RPMI7951 (cell line): ENCODE measurements at regions not wholly inside any gene's neighbourhood (a gene's known extent, or its start where the extent isn't known, plus 50 kb on each side); places are given as distances from the start of the nearest gene placed in this dataset.
"Not testable (repeated sequence)": the region's sequence is repeated elsewhere in the genome, so short reads cannot be mapped to it uniquely, and the experiment has no call there.

Experiments
- DNase-seq: peaks from one replicate; pipeline ENCODE4 v3.0.0-alpha.2; 2012; ENCODE audit warnings: low read depth

- DNase-seq = no peak
Observed at GRCh38 chr4:188658958-188659522, 519.8 kb downstream of the TRIML1 start.

- DNase-seq = peak; percentile 42
Observed at GRCh38 chr4:188660796-188661195, 521.6 kb downstream of the TRIML1 start.

DNA sequence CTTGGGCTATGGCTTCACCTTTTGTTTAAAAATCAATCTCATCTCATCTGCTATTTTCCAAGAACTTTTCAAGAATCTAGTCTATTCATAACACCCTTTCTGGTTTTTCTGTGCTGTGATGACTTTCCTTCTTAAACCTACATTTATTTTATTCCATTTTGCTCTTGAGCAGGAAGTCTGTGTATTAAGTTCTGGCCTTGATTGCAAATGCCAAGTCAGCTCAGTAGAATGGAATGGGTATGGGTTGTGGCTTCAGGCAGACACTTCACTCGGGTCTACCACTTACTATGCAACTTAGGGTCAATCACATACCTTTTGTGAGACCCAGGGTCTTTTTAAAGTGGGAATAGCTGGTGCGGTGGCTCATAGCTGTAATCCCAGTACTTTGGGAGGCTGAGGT, 522.3 kb downstream of the TRIML1 start:
- no peak for DNase-seq

DNA sequence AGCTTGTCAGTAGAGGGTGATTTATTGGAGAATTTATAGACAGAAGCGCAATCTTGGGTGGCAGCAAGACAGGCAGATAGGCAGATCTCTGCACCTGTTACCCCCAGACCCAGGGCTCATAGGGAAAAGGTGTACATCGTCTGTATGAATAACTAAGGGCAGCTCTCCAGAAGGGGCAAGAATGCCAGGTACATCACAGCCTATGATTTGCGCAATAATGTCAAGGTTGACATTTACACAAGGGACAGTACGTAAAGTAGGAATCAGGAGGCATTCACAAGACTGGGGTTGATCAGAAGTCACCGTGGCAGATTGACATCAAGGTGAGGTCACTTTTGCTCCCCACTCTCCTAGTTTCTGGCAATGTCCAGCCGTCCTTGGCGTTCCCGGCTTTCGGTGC, 524.1 kb downstream of the TRIML1 start:
- no peak for DNase-seq

- no peak for DNase-seq
Observed at GRCh38 chr4:188665491-188666457, 526.5 kb downstream of the TRIML1 start.

DNA sequence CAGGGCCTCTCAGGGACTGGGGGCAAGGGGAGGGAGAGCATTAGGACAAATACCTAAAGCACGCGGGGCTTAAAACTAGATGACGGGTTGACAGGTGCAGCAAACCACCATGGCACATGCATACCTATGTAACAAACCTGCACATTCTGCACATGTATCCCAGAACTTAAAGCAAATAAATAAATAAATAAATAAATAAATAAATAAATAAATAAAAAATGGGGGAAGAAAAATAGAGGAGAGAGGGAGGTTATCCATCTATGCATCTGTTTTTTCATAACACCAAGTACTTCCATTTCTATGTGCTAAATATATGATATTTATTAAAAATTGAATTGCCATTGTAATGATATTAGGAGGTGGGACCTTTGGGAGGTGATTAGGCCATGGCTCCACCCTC, 539.5 kb downstream of the TRIML1 start:
- DNase-seq = not testable (repeated sequence)

- no peak for DNase-seq
Observed at GRCh38 chr4:188680004-188680666, 540.9 kb downstream of the TRIML1 start.

DNA sequence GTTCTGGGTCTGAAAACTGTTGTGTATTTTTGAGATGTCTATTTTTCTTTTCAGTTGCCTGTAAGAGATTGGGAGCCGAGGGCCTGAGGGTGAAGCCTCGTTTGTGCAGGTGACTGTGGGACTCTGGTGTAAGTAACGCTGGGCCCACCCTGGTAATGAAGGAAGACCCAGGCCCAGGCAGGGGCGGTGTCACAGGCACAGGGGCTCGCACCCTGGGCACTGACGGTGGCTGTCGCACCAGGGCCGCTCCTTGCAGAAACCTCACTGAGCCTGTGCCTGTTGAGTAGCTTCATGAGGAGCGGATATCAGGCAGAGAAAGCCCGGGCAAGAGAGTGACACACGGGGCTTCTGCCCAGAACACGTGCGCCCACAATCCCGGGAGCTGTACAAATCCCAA, 541.4 kb downstream of the TRIML1 start:
- DNase-seq = no peak

GRCh38 chr4:188682321-188682720, 543.1 kb downstream of the TRIML1 start:
- DNase-seq = no peak

- no peak for DNase-seq
Observed at GRCh38 chr4:188683571-188683970, 544.3 kb downstream of the TRIML1 start.

DNA sequence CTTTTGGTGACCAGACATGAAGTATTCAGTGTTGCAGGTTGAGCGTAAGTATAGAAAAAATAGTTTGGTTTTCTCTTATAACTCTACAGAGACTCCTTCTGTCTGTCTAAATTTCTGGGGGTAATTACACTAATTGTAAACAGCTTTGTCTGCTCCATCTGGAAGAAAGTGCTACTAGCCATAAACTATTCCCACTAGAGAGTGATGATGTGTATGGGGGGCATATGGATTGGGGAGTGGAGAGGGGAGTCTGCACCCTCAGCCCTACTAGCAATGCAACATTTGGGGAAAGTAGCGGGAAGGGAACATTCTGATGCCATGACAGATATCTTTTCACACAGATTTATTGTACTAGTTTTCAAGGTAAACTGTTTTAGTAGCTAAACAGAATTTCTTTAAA, 549.7 kb downstream of the TRIML1 start:
- DNase-seq = no peak

DNA sequence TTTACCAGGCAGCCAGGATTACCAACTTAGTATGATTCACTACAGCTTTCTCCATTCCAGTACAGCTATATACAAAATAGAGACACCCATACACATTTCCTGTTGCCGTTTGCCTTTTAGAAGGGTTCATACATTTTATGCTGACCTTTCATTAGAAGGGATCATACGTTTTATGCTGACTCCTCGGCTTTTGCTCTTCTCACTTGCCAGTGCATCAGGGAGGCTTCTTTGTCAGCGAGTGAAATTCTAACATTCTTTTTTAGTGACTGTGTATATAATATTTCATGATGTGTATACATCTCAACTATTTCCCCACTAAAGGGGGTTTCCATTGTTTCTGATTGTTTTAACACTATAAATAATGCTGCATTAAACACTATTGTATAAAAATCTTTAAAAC, 552.6 kb downstream of the TRIML1 start:
- DNase-seq = no peak

- DNase-seq = no peak
Observed at GRCh38 chr4:188695261-188695660, 556.0 kb downstream of the TRIML1 start.

- no peak for DNase-seq
Observed at GRCh38 chr4:188697243-188697642, 558.0 kb downstream of the TRIML1 start.

DNA sequence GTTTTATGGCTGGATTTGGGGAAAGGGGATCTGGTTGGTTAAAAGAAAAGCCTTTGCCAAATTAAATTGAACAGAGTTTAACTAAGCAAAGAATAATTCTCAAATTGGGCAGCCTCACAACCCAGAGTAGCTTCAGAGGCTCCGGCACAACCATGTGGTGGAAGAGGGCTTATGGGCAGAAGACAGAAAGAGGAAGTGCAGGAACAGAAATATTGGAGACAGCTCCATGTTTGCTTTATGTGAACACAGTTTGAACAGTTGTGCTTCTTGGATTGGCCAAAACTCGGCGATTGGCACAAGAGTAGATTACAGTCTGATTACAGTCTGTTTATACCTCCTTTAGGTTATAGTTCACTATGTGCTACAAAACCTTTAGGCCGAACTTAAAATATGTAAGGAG, 562.7 kb downstream of the TRIML1 start:
- no peak for DNase-seq

- no peak for DNase-seq
Observed at GRCh38 chr4:188704288-188704687, 565.0 kb downstream of the TRIML1 start.

DNA sequence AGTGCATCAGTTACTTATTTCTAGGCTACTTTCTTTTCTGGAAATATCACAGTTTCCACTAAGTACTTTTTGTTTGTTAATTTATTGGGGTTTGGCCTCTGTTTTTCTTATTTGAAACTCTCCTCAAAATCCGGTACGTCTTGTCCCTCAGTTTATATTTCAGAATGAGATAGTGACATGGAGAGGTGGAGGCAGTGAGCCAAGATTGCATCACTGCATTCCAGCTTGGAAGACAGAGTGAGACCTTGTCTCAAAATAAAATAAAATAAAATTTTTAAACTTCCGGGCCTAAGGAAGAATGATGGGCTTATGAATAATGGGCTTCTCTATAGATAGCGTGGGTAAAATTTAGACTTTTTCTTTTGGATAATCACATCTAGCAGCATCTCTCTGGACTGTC, 567.8 kb downstream of the TRIML1 start:
- no peak for DNase-seq

GRCh38 chr4:188714501-188714900, 575.3 kb downstream of the TRIML1 start:
- no peak for DNase-seq

GRCh38 chr4:188714907-188715306, 575.7 kb downstream of the TRIML1 start:
- peak; percentile 3 for DNase-seq

DNA sequence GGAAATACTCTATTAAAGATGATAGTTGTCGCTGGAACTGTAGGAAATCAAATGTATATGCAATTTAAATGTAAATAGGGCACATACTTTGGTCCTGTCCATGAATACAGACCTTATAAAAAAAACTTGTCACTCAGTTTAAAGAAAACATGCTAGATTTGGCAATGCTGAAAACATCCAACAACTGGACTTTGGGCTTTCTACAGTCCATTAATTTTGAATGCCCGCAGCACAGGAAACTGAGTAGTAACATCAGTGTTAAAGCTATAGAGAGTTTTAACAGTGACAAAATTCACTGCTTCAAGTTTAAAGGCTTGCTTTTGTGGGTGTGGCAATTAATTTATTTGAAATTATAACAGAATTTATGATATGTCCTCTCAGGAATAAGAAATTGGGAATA, 578.4 kb downstream of the TRIML1 start:
- no peak for DNase-seq

DNA sequence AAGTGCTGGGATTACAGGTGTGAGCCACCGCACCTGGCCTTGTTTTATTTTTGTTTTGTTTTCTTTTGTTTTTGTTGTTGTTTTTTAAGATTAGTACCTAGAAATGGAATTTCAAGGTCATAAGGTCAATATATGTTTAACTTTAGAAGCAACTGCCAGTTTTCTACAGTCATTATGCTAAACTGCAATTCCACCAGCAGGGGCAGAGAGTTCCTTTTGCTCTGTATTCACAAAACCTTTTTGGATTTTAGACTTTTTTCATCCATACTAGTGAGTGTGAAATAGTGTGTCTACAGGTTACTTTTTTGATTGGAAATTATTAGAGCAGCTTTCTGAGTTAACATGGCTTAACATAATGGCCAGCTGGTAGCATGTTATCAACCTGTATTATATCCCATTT, 580.6 kb downstream of the TRIML1 start:
- DNase-seq = no peak

GRCh38 chr4:188722911-188723310, 583.7 kb downstream of the TRIML1 start:
- DNase-seq = no peak

GRCh38 chr4:188727746-188728145, 588.5 kb downstream of the TRIML1 start:
- DNase-seq = no peak
